Fibroblast of lung (primary cell): ENCODE measurements at regions not wholly inside any gene's neighbourhood (a gene's known extent, or its start where the extent isn't known, plus 50 kb on each side); places are given as distances from the start of the nearest gene placed in this dataset.
"Not testable (repeated sequence)": the region's sequence is repeated elsewhere in the genome, so short reads cannot be mapped to it uniquely, and the experiment has no call there.

Experiments
- DNase-seq, 2 donors: peaks; one replicate each; pipeline versions ENCODE4 v3.0.0 to v3.0.0-alpha.2; 2010; ENCODE audit warnings: low read depth in 2 of 2
- H2AFZ ChIP-seq: 2 replicates; pipeline ENCODE4 v1.5.1; 2012; ENCODE audit warnings: low read length, control low read depth, inconsistent platforms
- H3K27ac ChIP-seq: 2 replicates; pipeline ENCODE4 v1.5.1; 2011; ENCODE audit warnings: low read length, control low read depth; ENCODE audit not compliant: insufficient read depth
- H3K27me3 ChIP-seq: 2 replicates; pipeline ENCODE4 v1.5.1; 2011; ENCODE audit warnings: mild to moderate bottlenecking, low read length; ENCODE audit not compliant: control insufficient read depth, insufficient read depth
- H3K36me3 ChIP-seq: 2 replicates; pipeline ENCODE4 v1.5.1; 2011; ENCODE audit warnings: low read length; ENCODE audit not compliant: control insufficient read depth, insufficient read depth
- H3K4me1 ChIP-seq: 2 replicates; pipeline ENCODE4 v1.5.1; 2011; ENCODE audit warnings: low read length; ENCODE audit not compliant: control insufficient read depth, insufficient read depth; ENCODE audit errors: extremely low read depth
- H3K4me2 ChIP-seq: 2 replicates; pipeline ENCODE4 v1.5.1; 2011; ENCODE audit warnings: low read length, control low read depth; ENCODE audit not compliant: insufficient read depth; ENCODE audit errors: extremely low read depth
- H3K4me3 ChIP-seq, 4 experiments: fragments of 200-600 bp in 1 of 4; sonication (generic) in 1 of 4; replicated peaks in 1 of 4; 2 replicates each; pipeline ENCODE4 v1.5.1; 2011 to 2016; ENCODE audit warnings: low read length in 4 of 4, low read depth in 3 of 4, mild to moderate bottlenecking in 3 of 4, control low read depth in 2 of 4, inconsistent platforms in 1 of 4, mixed read lengths in 1 of 4; ENCODE audit not compliant: insufficient read depth in 1 of 4; ENCODE audit errors: control extremely low read depth in 1 of 4
- H3K79me2 ChIP-seq: 2 replicates; pipeline ENCODE4 v1.5.1; 2012; ENCODE audit warnings: mild to moderate bottlenecking, low read length, inconsistent platforms; ENCODE audit not compliant: control insufficient read depth, insufficient read depth
- H3K9ac ChIP-seq: 2 replicates; pipeline ENCODE4 v1.5.1; 2011; ENCODE audit warnings: mild to moderate bottlenecking, low read length, control low read depth; ENCODE audit not compliant: insufficient read depth
- H3K9me3 ChIP-seq: 2 replicates; pipeline ENCODE4 v1.5.1; 2012; ENCODE audit warnings: low read depth, low read length; ENCODE audit not compliant: control insufficient read depth, insufficient read depth
- H4K20me1 ChIP-seq: 2 replicates; pipeline ENCODE4 v1.5.1; 2011; ENCODE audit warnings: low read length; ENCODE audit not compliant: control insufficient read depth, insufficient read depth; ENCODE audit errors: extremely low read depth
- EZH2 ChIP-seq: IDR thresholded peaks from 2 replicates; pipeline ENCODE4 v1.5.1; 2012; ENCODE audit warnings: low read length, control low read depth, mild to moderate bottlenecking; ENCODE audit errors: missing control alignments
- TF ChIP-seq, protein P1 (sequence below), 2 donors: IDR thresholded peaks in 1 of 2; conservative IDR thresholded peaks in 1 of 2; 1 replicate in 1 of 2; 2 replicates in 1 of 2; pipeline ENCODE4 v1.5.1; 2011 to 2012; ENCODE audit warnings: low read length in 2 of 2, control low read depth in 1 of 2, inconsistent platforms in 1 of 2, low read depth in 1 of 2, mild to moderate bottlenecking in 1 of 2

DNA sequence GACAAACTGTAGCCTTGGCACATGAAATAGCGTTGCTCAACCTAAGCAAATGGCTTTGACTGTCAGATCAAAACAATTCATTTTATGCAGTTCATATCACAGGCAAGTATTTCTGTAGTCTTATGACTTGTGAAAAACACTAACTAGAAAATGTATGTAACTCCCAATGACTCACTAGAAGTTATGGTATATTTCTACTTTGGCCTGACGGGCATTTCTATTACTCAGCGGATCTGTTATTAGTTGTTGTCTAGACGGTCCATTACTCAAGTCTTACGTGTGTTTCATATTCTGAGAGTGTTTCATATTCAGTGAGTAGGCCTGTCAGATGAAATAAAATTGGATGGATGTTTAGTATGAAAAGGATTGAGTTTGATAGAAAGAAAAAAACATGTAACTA is 880.9 kb downstream of the PRIM2 start:
- Histone ChIP-seq H2AFZ (no peak overlapping the region), H3K27me3 (no peaks in the 10 kb centered on the region), H3K79me2 (no peaks in the 10 kb centered on the region), H3K4me3 (no peak overlapping the region), H3K4me1 (no peaks in the 10 kb centered on the region), H3K27ac (no peak overlapping the region), H3K9me3 (no peaks in the 10 kb centered on the region), H3K9ac (no peak overlapping the region), H3K36me3 (no peaks in the 10 kb centered on the region), H3K4me2 (no peak overlapping the region), H4K20me1 (no peaks in the 10 kb centered on the region)
- TF ChIP-seq, protein P1, sequence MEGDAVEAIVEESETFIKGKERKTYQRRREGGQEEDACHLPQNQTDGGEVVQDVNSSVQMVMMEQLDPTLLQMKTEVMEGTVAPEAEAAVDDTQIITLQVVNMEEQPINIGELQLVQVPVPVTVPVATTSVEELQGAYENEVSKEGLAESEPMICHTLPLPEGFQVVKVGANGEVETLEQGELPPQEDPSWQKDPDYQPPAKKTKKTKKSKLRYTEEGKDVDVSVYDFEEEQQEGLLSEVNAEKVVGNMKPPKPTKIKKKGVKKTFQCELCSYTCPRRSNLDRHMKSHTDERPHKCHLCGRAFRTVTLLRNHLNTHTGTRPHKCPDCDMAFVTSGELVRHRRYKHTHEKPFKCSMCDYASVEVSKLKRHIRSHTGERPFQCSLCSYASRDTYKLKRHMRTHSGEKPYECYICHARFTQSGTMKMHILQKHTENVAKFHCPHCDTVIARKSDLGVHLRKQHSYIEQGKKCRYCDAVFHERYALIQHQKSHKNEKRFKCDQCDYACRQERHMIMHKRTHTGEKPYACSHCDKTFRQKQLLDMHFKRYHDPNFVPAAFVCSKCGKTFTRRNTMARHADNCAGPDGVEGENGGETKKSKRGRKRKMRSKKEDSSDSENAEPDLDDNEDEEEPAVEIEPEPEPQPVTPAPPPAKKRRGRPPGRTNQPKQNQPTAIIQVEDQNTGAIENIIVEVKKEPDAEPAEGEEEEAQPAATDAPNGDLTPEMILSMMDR (conservative IDR thresholded peaks at IDR 0.05 in 1 of 2, IDR thresholded peaks at IDR 0.05 in 1 of 2; ENCODE audit: low read depth in 1 of 2, low read length in 2 of 2) = no peak
- no peak for TF ChIP-seq EZH2
- peak in 1 of 2 donors; percentile 4 for DNase-seq

DNA sequence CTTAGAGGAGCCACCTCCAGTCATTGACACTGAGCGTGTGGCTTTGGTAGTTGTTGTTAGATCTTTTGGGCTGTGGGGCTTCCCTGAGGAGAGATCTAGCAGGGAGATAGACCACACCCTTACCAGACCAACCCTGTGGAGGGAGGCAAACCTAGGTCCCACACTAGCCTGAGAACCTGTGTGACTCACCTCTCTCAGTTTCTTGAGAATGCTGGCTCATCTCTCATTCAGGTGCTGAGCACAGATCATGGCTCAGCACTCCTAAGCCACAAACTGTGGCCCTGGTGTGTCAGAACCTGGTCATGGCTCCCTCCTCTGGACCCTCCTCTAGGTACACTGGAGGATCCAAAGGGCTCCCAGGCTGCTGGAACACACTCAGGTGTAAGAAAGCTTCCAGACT is 919.7 kb downstream of the PRIM2 start:
- H3K4me2 ChIP-seq, H3K9ac ChIP-seq, DNase-seq, H3K36me3 ChIP-seq, H3K79me2 ChIP-seq, H3K27me3 ChIP-seq, H4K20me1 ChIP-seq, H3K4me1 ChIP-seq, H3K4me3 ChIP-seq, H2AFZ ChIP-seq, H3K9me3 ChIP-seq, H3K27ac ChIP-seq: not testable (repeated sequence)

DNA sequence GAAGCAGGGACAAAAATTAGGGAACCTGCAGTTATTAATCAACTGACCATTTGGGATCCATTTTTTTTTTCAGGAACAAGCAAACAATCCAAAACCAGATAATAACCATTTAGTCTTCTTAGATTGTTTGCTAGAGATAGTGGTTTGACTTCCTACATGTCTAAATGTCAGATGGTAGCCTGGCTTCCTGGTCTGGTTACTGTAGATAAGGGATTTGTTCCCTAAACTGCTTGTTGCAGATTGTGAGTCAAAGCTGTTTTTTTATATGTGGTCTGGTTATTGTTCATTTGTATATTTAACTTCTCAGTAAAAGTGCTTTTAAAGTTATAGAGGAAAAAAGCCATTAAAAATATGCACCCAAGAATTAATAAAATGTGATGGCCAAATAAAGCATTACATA is 921.0 kb downstream of the PRIM2 start:
- not testable (repeated sequence) for H3K9me3 ChIP-seq, H3K36me3 ChIP-seq, H4K20me1 ChIP-seq, DNase-seq, H3K27me3 ChIP-seq, H3K27ac ChIP-seq, H2AFZ ChIP-seq, H3K4me2 ChIP-seq, H3K9ac ChIP-seq, H3K4me3 ChIP-seq, H3K79me2 ChIP-seq, H3K4me1 ChIP-seq

DNA sequence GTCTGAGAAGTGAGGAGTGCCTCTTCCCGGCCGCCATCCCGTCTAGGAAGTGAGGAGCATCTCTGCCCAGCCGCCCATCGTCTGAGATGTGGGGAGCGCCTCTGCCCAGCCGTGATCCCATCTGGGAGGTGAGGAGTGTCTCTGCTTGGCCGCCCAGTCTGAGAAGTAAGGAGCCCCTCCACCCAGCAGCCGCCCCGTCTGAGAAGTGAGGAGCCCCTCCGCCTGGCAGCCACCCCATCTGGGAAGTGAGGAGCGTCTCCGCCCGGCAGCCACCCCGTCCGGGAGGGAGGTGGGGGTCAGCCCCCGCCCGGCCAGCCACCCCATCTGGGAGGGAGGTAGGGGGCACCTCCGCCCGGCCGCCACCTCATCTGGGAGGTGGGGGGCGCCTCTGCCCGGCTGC is 940.2 kb downstream of the PRIM2 start:
- not testable (repeated sequence) for H4K20me1 ChIP-seq, H3K4me2 ChIP-seq, H3K4me3 ChIP-seq, H3K36me3 ChIP-seq, H3K9ac ChIP-seq, H3K9me3 ChIP-seq, DNase-seq, H3K27ac ChIP-seq, H3K4me1 ChIP-seq, H3K79me2 ChIP-seq, H2AFZ ChIP-seq, H3K27me3 ChIP-seq
